ENCODE measurements at regions not wholly inside any gene's neighbourhood (a gene's known extent, or its start where the extent isn't known, plus 50 kb on each side); places are given as distances from the start of the nearest gene placed in this dataset.
"Not testable (repeated sequence)": the region's sequence is repeated elsewhere in the genome, so short reads cannot be mapped to it uniquely, and the experiment has no call there.

DNA sequence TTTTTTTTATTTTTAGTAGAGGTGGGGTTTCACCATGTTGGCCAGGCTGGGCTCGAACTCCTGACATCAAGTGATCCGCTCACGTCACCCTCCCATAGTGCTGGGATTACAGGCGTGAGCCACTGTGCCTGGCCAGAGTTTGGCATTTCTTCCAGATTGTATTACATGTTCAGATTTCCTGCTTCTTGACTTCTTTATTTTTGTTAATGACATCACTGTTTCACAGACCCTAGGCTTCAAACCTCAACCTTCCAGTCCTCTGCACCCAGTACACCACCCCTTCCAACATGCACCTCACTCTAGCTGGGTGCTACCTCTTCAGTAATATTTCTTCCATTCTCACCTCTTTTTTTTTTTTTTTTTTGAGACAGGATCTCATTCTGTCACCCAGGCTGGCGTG lies 53.6 kb upstream of the ZFHX3 start:
- WGBS (ENCODE audit: insufficient coverage, low coverage, low lambda C conversion rate, missing lambda C conversion rate), result 89% methylated on average over 5 of the region's 5 CpGs
- Histone ChIP-seq H3K9me3 (no peaks in the 10 kb centered on the region), H3K4me3 (no peak overlapping the region), H3K27me3 (no peaks in the 10 kb centered on the region), H3K27ac (no peak overlapping the region), H3K36me3 (no peaks in the 10 kb centered on the region), H3K4me1 (no peaks in the 10 kb centered on the region)
- intact Hi-C loops (cut with DNase I), result no loop called here
- TF ChIP-seq POLR2A (IDR thresholded peaks at IDR 0.05), result no peak
- TF ChIP-seq, protein P1, sequence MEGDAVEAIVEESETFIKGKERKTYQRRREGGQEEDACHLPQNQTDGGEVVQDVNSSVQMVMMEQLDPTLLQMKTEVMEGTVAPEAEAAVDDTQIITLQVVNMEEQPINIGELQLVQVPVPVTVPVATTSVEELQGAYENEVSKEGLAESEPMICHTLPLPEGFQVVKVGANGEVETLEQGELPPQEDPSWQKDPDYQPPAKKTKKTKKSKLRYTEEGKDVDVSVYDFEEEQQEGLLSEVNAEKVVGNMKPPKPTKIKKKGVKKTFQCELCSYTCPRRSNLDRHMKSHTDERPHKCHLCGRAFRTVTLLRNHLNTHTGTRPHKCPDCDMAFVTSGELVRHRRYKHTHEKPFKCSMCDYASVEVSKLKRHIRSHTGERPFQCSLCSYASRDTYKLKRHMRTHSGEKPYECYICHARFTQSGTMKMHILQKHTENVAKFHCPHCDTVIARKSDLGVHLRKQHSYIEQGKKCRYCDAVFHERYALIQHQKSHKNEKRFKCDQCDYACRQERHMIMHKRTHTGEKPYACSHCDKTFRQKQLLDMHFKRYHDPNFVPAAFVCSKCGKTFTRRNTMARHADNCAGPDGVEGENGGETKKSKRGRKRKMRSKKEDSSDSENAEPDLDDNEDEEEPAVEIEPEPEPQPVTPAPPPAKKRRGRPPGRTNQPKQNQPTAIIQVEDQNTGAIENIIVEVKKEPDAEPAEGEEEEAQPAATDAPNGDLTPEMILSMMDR (IDR thresholded peaks at IDR 0.05), result no peak
- no peak for DNase-seq
- no peak for ATAC-seq

DNA sequence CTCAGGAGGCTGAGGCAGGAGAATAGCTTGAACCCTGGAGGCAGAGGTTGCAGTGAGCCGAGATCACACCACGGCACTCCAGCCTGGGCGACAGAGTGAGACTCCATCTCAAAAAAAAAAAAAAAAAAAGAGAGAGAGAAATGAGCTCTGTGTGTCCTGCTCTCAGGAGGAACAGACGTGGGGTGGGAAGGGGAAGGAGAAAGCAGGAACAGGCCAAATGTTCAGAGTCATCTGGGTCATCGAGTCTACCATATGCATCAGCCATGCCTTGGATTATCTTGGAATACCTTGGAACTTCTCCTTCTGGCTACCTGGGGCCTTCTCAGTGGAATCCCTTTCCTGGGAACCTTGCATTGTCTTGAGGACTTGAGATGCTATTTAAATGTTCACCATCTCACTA lies 51.7 kb upstream of the ZFHX3 start:
- H3K9me3 ChIP-seq; H3K36me3 ChIP-seq; H3K4me3 ChIP-seq; H3K4me1 ChIP-seq; intact Hi-C loops (cut with DNase I); H3K27me3 ChIP-seq; ATAC-seq; H3K27ac ChIP-seq; DNase-seq: not testable (repeated sequence)
- 53% methylated on average over 5 of the region's 5 CpGs for WGBS (ENCODE audit: insufficient coverage, low coverage, low lambda C conversion rate, missing lambda C conversion rate)

All from right lobe of liver (tissue), 6 donors.